Neural progenitor cell (in vitro differentiated cells): ENCODE measurements at regions not wholly inside any gene's neighbourhood (a gene's known extent, or its start where the extent isn't known, plus 50 kb on each side); places are given as distances from the start of the nearest gene placed in this dataset.
A peak's percentile ranks its signal among the peaks of the same experiment; 100 is the strongest.

Source experiments
- DNase-seq: peaks from one replicate; pipeline ENCODE4 v3.0.0-alpha.2; 2016; ENCODE audit warnings: low spot score
- H2AFZ ChIP-seq: fragments of 200-600 bp; sonication (generic); replicated peaks from 2 replicates; pipeline ENCODE4 v1.6.1; 2016; ENCODE audit warnings: antibody characterized with exemption
- H3F3A ChIP-seq: fragments of 200-600 bp; sonication (generic); 2 replicates; pipeline ENCODE4 v1.6.1; 2016; ENCODE audit warnings: antibody characterized with exemption, low read depth
- H3K27ac ChIP-seq: fragments of 200-600 bp; sonication (generic); 2 replicates; pipeline ENCODE4 v1.5.1; 2016; ENCODE audit warnings: mild to moderate bottlenecking
- H3K27me3 ChIP-seq: fragments of 200-600 bp; sonication (generic); 2 replicates; pipeline ENCODE4 v1.6.1; 2016; ENCODE audit warnings: mild to moderate bottlenecking, moderate library complexity
- H3K36me3 ChIP-seq: fragments of 200-600 bp; sonication (generic); 2 replicates; pipeline ENCODE4 v1.5.1; 2016
- H3K4me1 ChIP-seq: fragments of 200-600 bp; sonication (generic); 2 replicates; pipeline ENCODE4 v1.6.1; 2016; ENCODE audit warnings: mixed run types
- H3K4me2 ChIP-seq: fragments of 200-600 bp; sonication (generic); 2 replicates; pipeline ENCODE4 v1.6.1; 2016
- H3K4me3 ChIP-seq: fragments of 200-600 bp; sonication (generic); 2 replicates; pipeline ENCODE4 v1.5.1; 2016
- H3K79me2 ChIP-seq: fragments of 200-600 bp; sonication (generic); 2 replicates; pipeline ENCODE4 v1.6.1; 2016; ENCODE audit warnings: low read depth
- H3K9ac ChIP-seq: fragments of 200-600 bp; sonication (generic); 2 replicates; pipeline ENCODE4 v1.6.1; 2016
- H3K9me3 ChIP-seq: fragments of 200-600 bp; sonication (generic); 2 replicates; pipeline ENCODE4 v1.5.1; 2016; ENCODE audit warnings: low read depth
- H4K20me1 ChIP-seq: fragments of 200-600 bp; sonication (generic); 2 replicates; pipeline ENCODE4 v1.6.1; 2016; ENCODE audit warnings: low read depth
- H3K27ac Mint-ChIP-seq: 3 replicates; pipeline ENCODE4 v1.8.0; 2021; ENCODE audit warnings: mixed read lengths
- H3K27me3 Mint-ChIP-seq: 2 replicates; pipeline ENCODE4 v1.8.0; 2022; ENCODE audit warnings: low read depth, mild to moderate bottlenecking, inconsistent platforms, moderate library complexity, mixed read lengths; ENCODE audit not compliant: insufficient read depth
- H3K36me3 Mint-ChIP-seq: 3 replicates; pipeline ENCODE4 v1.8.0; 2021; ENCODE audit warnings: mixed read lengths
- H3K4me1 Mint-ChIP-seq: 3 replicates; pipeline ENCODE4 v1.8.0; 2021; ENCODE audit warnings: mixed read lengths
- H3K4me3 Mint-ChIP-seq: 3 replicates; pipeline ENCODE4 v1.8.0; 2021; ENCODE audit warnings: mild to moderate bottlenecking, moderate library complexity, mixed read lengths
- H3K9me3 Mint-ChIP-seq: 3 replicates; pipeline ENCODE4 v1.8.0; 2020; ENCODE audit warnings: mixed read lengths
- CTCF ChIP-seq: fragments of 200-600 bp; sonication (generic); IDR thresholded peaks from 2 replicates; pipeline ENCODE4 v1.5.1; 2017; ENCODE audit warnings: antibody characterized with exemption, mild to moderate bottlenecking
- EZH2 ChIP-seq: fragments of 200-600 bp; sonication (generic); IDR thresholded peaks from 2 replicates; pipeline ENCODE4 v1.6.1; 2017; ENCODE audit warnings: antibody characterized with exemption, mild to moderate bottlenecking, moderate library complexity
- EZH2phosphoT487 ChIP-seq: fragments of 200-600 bp; sonication (generic); IDR thresholded peaks from 2 replicates; pipeline ENCODE4 v1.6.1; 2017; ENCODE audit warnings: antibody characterized with exemption

- no peaks in the 10 kb centered on the region for H3F3A ChIP-seq
- H3K9me3 Mint-ChIP-seq: peaks cover 2% of the 10 kb centered on the region
- H3K36me3 Mint-ChIP-seq: no peaks in the 10 kb centered on the region
- TF ChIP-seq EZH2phosphoT487 (no peak), CTCF (no peak), EZH2 (no peak)
- no peak overlapping the region for H3K9ac ChIP-seq
- H3K36me3 ChIP-seq: peaks cover 2% of the 10 kb centered on the region
- H3K27ac Mint-ChIP-seq: no peak overlapping the region
- H3K79me2 ChIP-seq: no peaks in the 10 kb centered on the region
- H3K4me2 ChIP-seq: no peak overlapping the region
- DNase-seq: no peak
- no peak overlapping the region for H2AFZ ChIP-seq
- no peaks in the 10 kb centered on the region for H4K20me1 ChIP-seq
- no peaks in the 10 kb centered on the region for H3K4me1 Mint-ChIP-seq
- H3K4me3 Mint-ChIP-seq: no peak overlapping the region
- no peaks in the 10 kb centered on the region for H3K27me3 ChIP-seq
- H3K9me3 ChIP-seq: peaks cover 17% of the 10 kb centered on the region
- H3K27me3 Mint-ChIP-seq: no peaks in the 10 kb centered on the region
- H3K4me3 ChIP-seq: no peak overlapping the region
- no peak overlapping the region for H3K27ac ChIP-seq
- H3K4me1 ChIP-seq: no peaks in the 10 kb centered on the region
Observed at GRCh38 chr21:23732776-23733175, 1874.5 kb downstream of the MRPL39 start.

- no peak overlapping the region for H3K4me3 ChIP-seq
- TF ChIP-seq EZH2phosphoT487 (no peak), EZH2 (no peak)
- H3K36me3 Mint-ChIP-seq: no peaks in the 10 kb centered on the region
- no peak overlapping the region for H3K27ac ChIP-seq
- H3K9me3 ChIP-seq: peaks cover 15% of the 10 kb centered on the region
- peaks cover 2% of the 10 kb centered on the region for H3K9me3 Mint-ChIP-seq
- H2AFZ ChIP-seq: no peak overlapping the region
- H3K4me1 Mint-ChIP-seq: no peaks in the 10 kb centered on the region
- no peaks in the 10 kb centered on the region for H3F3A ChIP-seq
- no peaks in the 10 kb centered on the region for H3K27me3 ChIP-seq
- H3K9ac ChIP-seq: no peak overlapping the region
- no peaks in the 10 kb centered on the region for H3K4me1 ChIP-seq
- DNase-seq: no peak
- peaks cover 2% of the 10 kb centered on the region for H3K36me3 ChIP-seq
- no peaks in the 10 kb centered on the region for H4K20me1 ChIP-seq
- H3K79me2 ChIP-seq: no peaks in the 10 kb centered on the region
- H3K4me2 ChIP-seq: no peak overlapping the region
- no peaks in the 10 kb centered on the region for H3K27me3 Mint-ChIP-seq
- no peak overlapping the region for H3K27ac Mint-ChIP-seq
- no peak overlapping the region for H3K4me3 Mint-ChIP-seq
Observed at GRCh38 chr21:23729331-23729730, 1878.0 kb downstream of the MRPL39 start.

GRCh38 chr21:23725576-23725975, 1881.7 kb downstream of the MRPL39 start:
- Mint-ChIP-seq H3K4me3 (no peak overlapping the region), H3K27me3 (no peaks in the 10 kb centered on the region), H3K4me1 (no peaks in the 10 kb centered on the region), H3K27ac (no peak overlapping the region), H3K9me3 (no peaks in the 10 kb centered on the region), H3K36me3 (no peaks in the 10 kb centered on the region)
- Histone ChIP-seq H3K9ac (no peak overlapping the region), H3K9me3 (peaks cover 26% of the 10 kb centered on the region), H3K4me3 (no peak overlapping the region), H3K79me2 (no peaks in the 10 kb centered on the region), H3F3A (no peaks in the 10 kb centered on the region), H3K27me3 (no peaks in the 10 kb centered on the region), H3K4me1 (no peaks in the 10 kb centered on the region), H3K36me3 (no peaks in the 10 kb centered on the region), H3K27ac (no peak overlapping the region), H2AFZ (no peak overlapping the region), H3K4me2 (no peak overlapping the region), H4K20me1 (no peaks in the 10 kb centered on the region)
- TF ChIP-seq CTCF (peak; percentile 19), EZH2 (no peak)
- DNase-seq: no peak

GRCh38 chr21:23718446-23719285, 1888.6 kb downstream of the MRPL39 start:
- H2AFZ ChIP-seq: no peak overlapping the region
- no peaks in the 10 kb centered on the region for H3K79me2 ChIP-seq
- H3K27ac ChIP-seq: no peak overlapping the region
- Mint-ChIP-seq H3K4me1 (no peaks in the 10 kb centered on the region), H3K36me3 (no peaks in the 10 kb centered on the region), H3K9me3 (peaks cover 9% of the 10 kb centered on the region), H3K4me3 (no peak overlapping the region), H3K27me3 (no peaks in the 10 kb centered on the region), H3K27ac (no peak overlapping the region)
- no peaks in the 10 kb centered on the region for H4K20me1 ChIP-seq
- H3K36me3 ChIP-seq: no peaks in the 10 kb centered on the region
- no peak for DNase-seq
- H3K4me1 ChIP-seq: no peaks in the 10 kb centered on the region
- no peak overlapping the region for H3K9ac ChIP-seq
- no peaks in the 10 kb centered on the region for H3F3A ChIP-seq
- H3K4me3 ChIP-seq: no peak overlapping the region
- no peak overlapping the region for H3K4me2 ChIP-seq
- H3K27me3 ChIP-seq: no peaks in the 10 kb centered on the region
- no peak for TF ChIP-seq EZH2phosphoT487
- no peak for TF ChIP-seq EZH2
- no peak for TF ChIP-seq CTCF
- H3K9me3 ChIP-seq: peaks cover 28% of the 10 kb centered on the region
